ENCODE measurements at regions not wholly inside any gene's neighbourhood (a gene's known extent, or its start where the extent isn't known, plus 50 kb on each side); places are given as distances from the start of the nearest gene placed in this dataset.
"Not testable (repeated sequence)": the region's sequence is repeated elsewhere in the genome, so short reads cannot be mapped to it uniquely, and the experiment has no call there.

DNA sequence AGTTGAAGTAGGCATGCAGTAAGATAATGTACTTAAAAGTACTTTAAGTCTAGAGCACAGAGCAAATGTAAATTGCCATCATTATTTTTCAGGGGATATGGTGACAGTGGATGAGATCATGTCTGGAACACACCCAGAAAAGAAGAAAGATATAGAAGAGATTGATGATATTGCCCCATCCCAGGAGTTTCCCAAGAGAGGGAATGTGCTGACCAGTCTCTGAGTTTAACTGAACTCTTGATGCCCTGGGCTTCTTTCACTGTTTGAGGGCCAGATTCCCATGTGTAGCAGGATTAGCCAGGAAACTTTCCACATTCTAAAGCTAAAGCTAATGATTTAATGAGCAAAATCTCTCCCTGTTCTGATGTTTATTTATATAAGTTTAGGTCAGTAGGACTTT is 366.8 kb upstream of the UMPS start:
- Histone ChIP-seq H3K27me3 (ENCODE audit: control insufficient read depth in 3 of 3, insufficient read depth in 3 of 3, low read depth in 1 of 3, low read length in 3 of 3) (no peaks in the 10 kb centered on the region), H3K79me1 (ENCODE audit: low read depth, low read length) (no peaks in the 10 kb centered on the region), H3K4me2 (ENCODE audit: insufficient read depth, low read length, poor library complexity, severe bottlenecking) (no peak overlapping the region), H3K27ac (replicated peaks; ENCODE audit: low read length) (no peak overlapping the region), H3K14ac (ENCODE audit: low read length) (no peak overlapping the region), H3K18ac (ENCODE audit: low read length) (no peak overlapping the region), H4K8ac (ENCODE audit: low read depth, low read length) (no peak overlapping the region), H4K91ac (ENCODE audit: low read depth, low read length, poor library complexity) (no peak overlapping the region), H2BK5ac (ENCODE audit: low read length) (no peak overlapping the region), H2BK120ac (ENCODE audit: low read depth, low read length) (no peak overlapping the region), H3K4me1 (ENCODE audit: control insufficient read depth in 2 of 2, insufficient read depth in 1 of 2, low read depth in 1 of 2, low read length in 2 of 2) (peaks cover 13 to 18% of the 10 kb centered on the region in 2 donors), H3K36me3 (replicated peaks in 1 of 2; ENCODE audit: control insufficient read depth in 2 of 2, insufficient read depth in 2 of 2, low read length in 2 of 2) (no peaks in the 10 kb centered on the region), H3K4me3 (ENCODE audit: low read length in 2 of 2) (no peak overlapping the region), H3K9ac (ENCODE audit: low read depth, low read length, poor library complexity) (no peak overlapping the region), H2BK12ac (ENCODE audit: low read length) (no peak overlapping the region), H2AK5ac (ENCODE audit: low read depth, low read length) (no peak overlapping the region), H3K23ac (ENCODE audit: low read depth, low read length, poor library complexity) (no peak overlapping the region), H3K9me3 (replicated peaks in 1 of 2; ENCODE audit: control insufficient read depth in 2 of 2, insufficient read depth in 1 of 2, low read depth in 1 of 2, low read length in 2 of 2) (no peaks in the 10 kb centered on the region), H3K4ac (ENCODE audit: low read length) (no peak overlapping the region), H2AFZ (ENCODE audit: low read length) (no peak overlapping the region), H2BK15ac (ENCODE audit: low read length) (no peak overlapping the region)
- no peak for DNase-seq (ENCODE audit: low spot score)

DNA sequence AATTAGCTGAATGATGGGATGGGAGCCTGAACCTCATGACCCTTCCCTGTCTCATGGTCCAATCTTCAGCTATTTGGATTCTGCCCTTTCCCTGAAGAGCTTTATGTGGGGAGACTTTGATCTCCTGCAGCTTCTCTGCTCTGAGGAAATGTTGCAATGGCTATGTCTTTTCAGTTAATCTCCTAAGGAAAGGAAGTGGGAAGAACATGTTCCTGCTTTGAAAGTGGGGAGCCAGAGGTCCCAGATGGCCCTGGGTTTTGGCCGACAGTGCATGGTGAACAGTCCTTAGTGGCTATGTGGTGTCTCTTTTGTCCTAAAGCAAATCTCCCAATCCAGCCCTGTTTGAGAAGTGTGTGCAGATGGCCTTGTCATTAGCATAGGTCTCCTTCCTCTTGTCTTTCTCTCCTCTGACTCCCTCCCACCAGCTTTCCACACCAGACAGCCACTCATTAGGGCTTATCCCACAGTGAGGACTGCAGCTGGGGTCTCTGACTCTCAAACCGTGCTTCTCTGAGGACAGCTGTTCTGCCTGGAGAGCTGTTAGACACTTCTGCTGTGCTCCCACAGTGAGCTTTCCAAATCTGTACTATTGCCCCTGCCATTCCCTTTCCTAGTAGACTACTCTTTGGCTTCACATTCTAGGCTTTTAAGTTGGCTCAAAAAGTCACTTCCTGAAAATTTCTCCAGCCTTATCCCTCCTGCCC is 365.8 kb upstream of the UMPS start:
- Histone ChIP-seq H3K36me3 (replicated peaks in 1 of 2; ENCODE audit: control insufficient read depth in 2 of 2, insufficient read depth in 2 of 2, low read length in 2 of 2) (no peaks in the 10 kb centered on the region), H3K27ac (replicated peaks; ENCODE audit: low read length) (no peak overlapping the region), H3K4me1 (ENCODE audit: control insufficient read depth in 2 of 2, insufficient read depth in 1 of 2, low read depth in 1 of 2, low read length in 2 of 2) (peaks cover 13 to 18% of the 10 kb centered on the region in 2 donors), H2BK12ac (ENCODE audit: low read length) (no peak overlapping the region), H2BK120ac (ENCODE audit: low read depth, low read length) (no peak overlapping the region), H2AFZ (ENCODE audit: low read length) (no peak overlapping the region), H3K27me3 (ENCODE audit: control insufficient read depth in 3 of 3, insufficient read depth in 3 of 3, low read depth in 1 of 3, low read length in 3 of 3) (no peaks in the 10 kb centered on the region), H3K79me1 (ENCODE audit: low read depth, low read length) (no peaks in the 10 kb centered on the region), H3K9me3 (replicated peaks in 1 of 2; ENCODE audit: control insufficient read depth in 2 of 2, insufficient read depth in 1 of 2, low read depth in 1 of 2, low read length in 2 of 2) (no peaks in the 10 kb centered on the region), H3K4ac (ENCODE audit: low read length) (no peak overlapping the region), H3K18ac (ENCODE audit: low read length) (no peak overlapping the region), H4K8ac (ENCODE audit: low read depth, low read length) (no peak overlapping the region), H3K9ac (ENCODE audit: low read depth, low read length, poor library complexity) (no peak overlapping the region), H2AK5ac (ENCODE audit: low read depth, low read length) (no peak overlapping the region), H3K23ac (ENCODE audit: low read depth, low read length, poor library complexity) (no peak overlapping the region), H2BK15ac (ENCODE audit: low read length) (no peak overlapping the region), H3K4me3 (ENCODE audit: low read length in 2 of 2) (no peak overlapping the region), H3K14ac (ENCODE audit: low read length) (no peak overlapping the region), H3K4me2 (ENCODE audit: insufficient read depth, low read length, poor library complexity, severe bottlenecking) (no peak overlapping the region), H2BK5ac (ENCODE audit: low read length) (no peak overlapping the region), H4K91ac (ENCODE audit: low read depth, low read length, poor library complexity) (no peak overlapping the region)
- no peak for DNase-seq (ENCODE audit: low spot score)
- WGBS, 2 donors (ENCODE audit: extremely low coverage in 2 of 2, insufficient read length in 2 of 2, insufficient replicate concordance in 1 of 2): no CpG with 5 or more reads among the region's 2 CpGs

DNA sequence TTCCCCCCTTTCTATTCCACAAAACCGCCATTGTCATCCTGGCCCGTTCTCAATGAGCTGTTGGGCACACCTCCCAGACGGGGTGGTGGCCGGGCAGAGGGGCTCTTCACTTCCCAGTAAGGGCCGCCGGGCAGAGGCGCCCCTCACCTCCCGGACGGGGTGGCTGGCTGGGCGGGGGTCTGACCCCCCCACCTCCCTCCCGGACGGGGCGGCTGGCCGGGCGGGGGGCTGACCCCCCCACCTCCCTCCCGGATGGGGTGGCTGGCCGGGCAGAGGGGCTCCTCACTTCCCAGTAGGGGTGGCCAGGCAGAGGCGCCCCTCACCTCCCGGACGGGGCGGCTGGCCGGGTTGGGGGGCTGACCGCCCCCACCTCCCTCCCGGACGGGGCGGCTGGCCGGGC is 363.6 kb upstream of the UMPS start:
- not testable (repeated sequence) for H3K14ac ChIP-seq (ENCODE audit: low read length); H2AK5ac ChIP-seq (ENCODE audit: low read depth, low read length); H3K4ac ChIP-seq (ENCODE audit: low read length); H3K9me3 ChIP-seq (replicated peaks in 1 of 2; ENCODE audit: control insufficient read depth in 2 of 2, insufficient read depth in 1 of 2, low read depth in 1 of 2, low read length in 2 of 2); H2BK120ac ChIP-seq (ENCODE audit: low read depth, low read length); H2BK12ac ChIP-seq (ENCODE audit: low read length); H4K91ac ChIP-seq (ENCODE audit: low read depth, low read length, poor library complexity); H3K27ac ChIP-seq (replicated peaks; ENCODE audit: low read length); H3K23ac ChIP-seq (ENCODE audit: low read depth, low read length, poor library complexity); H2BK5ac ChIP-seq (ENCODE audit: low read length); H3K79me1 ChIP-seq (ENCODE audit: low read depth, low read length); H2BK15ac ChIP-seq (ENCODE audit: low read length); H3K36me3 ChIP-seq (replicated peaks in 1 of 2; ENCODE audit: control insufficient read depth in 2 of 2, insufficient read depth in 2 of 2, low read length in 2 of 2); H3K4me1 ChIP-seq (ENCODE audit: control insufficient read depth in 2 of 2, insufficient read depth in 1 of 2, low read depth in 1 of 2, low read length in 2 of 2); H4K8ac ChIP-seq (ENCODE audit: low read depth, low read length); H2AFZ ChIP-seq (ENCODE audit: low read length); H3K27me3 ChIP-seq (ENCODE audit: control insufficient read depth in 3 of 3, insufficient read depth in 3 of 3, low read depth in 1 of 3, low read length in 3 of 3); DNase-seq (ENCODE audit: low spot score); H3K18ac ChIP-seq (ENCODE audit: low read length); H3K4me3 ChIP-seq (ENCODE audit: low read length in 2 of 2); H3K9ac ChIP-seq (ENCODE audit: low read depth, low read length, poor library complexity); H3K4me2 ChIP-seq (ENCODE audit: insufficient read depth, low read length, poor library complexity, severe bottlenecking)
- no CpG with 5 or more reads among the region's 27 CpGs for WGBS, 2 donors (ENCODE audit: extremely low coverage in 2 of 2, insufficient read length in 2 of 2, insufficient replicate concordance in 1 of 2)

DNA sequence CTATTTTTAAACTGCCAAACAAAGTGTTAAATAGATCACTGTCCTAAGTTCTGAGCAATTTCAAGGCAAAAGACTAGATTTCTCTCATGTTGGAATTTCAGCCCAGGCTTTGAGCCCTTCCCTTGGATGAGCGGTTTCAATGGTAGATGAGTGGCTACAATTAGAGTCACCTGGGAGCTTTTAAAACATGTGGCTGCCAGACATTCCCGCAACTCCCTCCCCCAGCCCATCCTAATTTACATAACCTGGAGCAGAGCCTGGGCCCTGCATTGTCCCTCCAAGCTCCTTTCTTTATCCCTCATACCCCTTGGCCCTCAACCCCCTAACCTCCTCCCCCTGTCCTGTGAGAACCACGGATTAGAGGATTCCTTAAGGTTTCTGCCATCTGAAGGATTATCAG is 357.5 kb upstream of the UMPS start:
- H3K14ac ChIP-seq (ENCODE audit: low read length): no peak overlapping the region
- H2BK12ac ChIP-seq (ENCODE audit: low read length): no peak overlapping the region
- H2BK120ac ChIP-seq (ENCODE audit: low read depth, low read length): no peak overlapping the region
- H3K4me3 ChIP-seq (ENCODE audit: low read length in 2 of 2): no peak overlapping the region
- H3K27me3 ChIP-seq (ENCODE audit: control insufficient read depth in 3 of 3, insufficient read depth in 3 of 3, low read depth in 1 of 3, low read length in 3 of 3): no peaks in the 10 kb centered on the region
- H3K4me1 ChIP-seq (ENCODE audit: control insufficient read depth in 2 of 2, insufficient read depth in 1 of 2, low read depth in 1 of 2, low read length in 2 of 2): peaks cover 15 to 16% of the 10 kb centered on the region in 2 donors
- peaks cover 0 to 6% of the 10 kb centered on the region in 2 donors for H3K9me3 ChIP-seq (replicated peaks in 1 of 2; ENCODE audit: control insufficient read depth in 2 of 2, insufficient read depth in 1 of 2, low read depth in 1 of 2, low read length in 2 of 2)
- H2AFZ ChIP-seq (ENCODE audit: low read length): no peak overlapping the region
- H3K79me1 ChIP-seq (ENCODE audit: low read depth, low read length): no peaks in the 10 kb centered on the region
- H2BK15ac ChIP-seq (ENCODE audit: low read length): no peak overlapping the region
- H3K27ac ChIP-seq (replicated peaks; ENCODE audit: low read length): no peak overlapping the region
- peak overlapping the region; percentile 11 for H3K4me2 ChIP-seq (ENCODE audit: insufficient read depth, low read length, poor library complexity, severe bottlenecking)
- no peak overlapping the region for H3K9ac ChIP-seq (ENCODE audit: low read depth, low read length, poor library complexity)
- no peak overlapping the region for H3K4ac ChIP-seq (ENCODE audit: low read length)
- no peak overlapping the region for H4K8ac ChIP-seq (ENCODE audit: low read depth, low read length)
- no peak overlapping the region for H2BK5ac ChIP-seq (ENCODE audit: low read length)
- H4K91ac ChIP-seq (ENCODE audit: low read depth, low read length, poor library complexity): no peak overlapping the region
- no peaks in the 10 kb centered on the region for H3K36me3 ChIP-seq (replicated peaks in 1 of 2; ENCODE audit: control insufficient read depth in 2 of 2, insufficient read depth in 2 of 2, low read length in 2 of 2)
- no peak overlapping the region for H3K18ac ChIP-seq (ENCODE audit: low read length)
- H2AK5ac ChIP-seq (ENCODE audit: low read depth, low read length): no peak overlapping the region
- DNase-seq (ENCODE audit: low spot score): no peak
- WGBS, 2 donors (ENCODE audit: extremely low coverage in 2 of 2, insufficient read length in 2 of 2, insufficient replicate concordance in 1 of 2): no CpG with 5 or more reads among the region's 3 CpGs
- no peak overlapping the region for H3K23ac ChIP-seq (ENCODE audit: low read depth, low read length, poor library complexity)

All from neuronal stem cell (in vitro differentiated cells).